ENCODE measurements at regions not wholly inside any gene's neighbourhood (a gene's known extent, or its start where the extent isn't known, plus 50 kb on each side); places are given as distances from the start of the nearest gene placed in this dataset.

- Histone ChIP-seq H3K27ac (no peak overlapping the region), H3K9me2 (replicated peaks; ENCODE audit: insufficient read depth) (no peaks in the 10 kb centered on the region), H2AFZ (no peak overlapping the region), H3K79me2 (no peaks in the 10 kb centered on the region), H3K4me3 (no peak overlapping the region), H4K20me1 (ENCODE audit: insufficient read depth, poor library complexity, severe bottlenecking) (no peaks in the 10 kb centered on the region), H3K27me3 (no peaks in the 10 kb centered on the region), H3K4me1 (ENCODE audit: insufficient read depth) (no peaks in the 10 kb centered on the region), H3K4me2 (no peak overlapping the region), H3K36me3 (replicated peaks; ENCODE audit: insufficient read depth, low read depth) (no peaks in the 10 kb centered on the region), H3K9me3 (ENCODE audit: low read depth) (no peaks in the 10 kb centered on the region)
- WGBS (ENCODE audit: low lambda C conversion rate, missing lambda C conversion rate) = 87% methylated on average over 2 of the region's 2 CpGs
- TF ChIP-seq, protein P1, sequence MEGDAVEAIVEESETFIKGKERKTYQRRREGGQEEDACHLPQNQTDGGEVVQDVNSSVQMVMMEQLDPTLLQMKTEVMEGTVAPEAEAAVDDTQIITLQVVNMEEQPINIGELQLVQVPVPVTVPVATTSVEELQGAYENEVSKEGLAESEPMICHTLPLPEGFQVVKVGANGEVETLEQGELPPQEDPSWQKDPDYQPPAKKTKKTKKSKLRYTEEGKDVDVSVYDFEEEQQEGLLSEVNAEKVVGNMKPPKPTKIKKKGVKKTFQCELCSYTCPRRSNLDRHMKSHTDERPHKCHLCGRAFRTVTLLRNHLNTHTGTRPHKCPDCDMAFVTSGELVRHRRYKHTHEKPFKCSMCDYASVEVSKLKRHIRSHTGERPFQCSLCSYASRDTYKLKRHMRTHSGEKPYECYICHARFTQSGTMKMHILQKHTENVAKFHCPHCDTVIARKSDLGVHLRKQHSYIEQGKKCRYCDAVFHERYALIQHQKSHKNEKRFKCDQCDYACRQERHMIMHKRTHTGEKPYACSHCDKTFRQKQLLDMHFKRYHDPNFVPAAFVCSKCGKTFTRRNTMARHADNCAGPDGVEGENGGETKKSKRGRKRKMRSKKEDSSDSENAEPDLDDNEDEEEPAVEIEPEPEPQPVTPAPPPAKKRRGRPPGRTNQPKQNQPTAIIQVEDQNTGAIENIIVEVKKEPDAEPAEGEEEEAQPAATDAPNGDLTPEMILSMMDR (IDR thresholded peaks at IDR 0.05; ENCODE audit: poor library complexity) = no peak
- no peak for TF ChIP-seq EZH2 (IDR thresholded peaks at IDR 0.05; ENCODE audit: borderline replicate concordance)
- TF ChIP-seq EZH2phosphoT487 (IDR thresholded peaks at IDR 0.05; ENCODE audit: low read depth, severe bottlenecking, unreplicated experiment) = no peak
- no peak for DNase-seq (ENCODE audit: low spot score)
These were observed 1234.6 kb downstream of the SLC16A7 start for GRCh38 chr12:60830381-60830780.

- Histone ChIP-seq H3K36me3 (replicated peaks; ENCODE audit: insufficient read depth, low read depth) (no peaks in the 10 kb centered on the region), H3K9me2 (replicated peaks; ENCODE audit: insufficient read depth) (no peaks in the 10 kb centered on the region), H3K4me1 (ENCODE audit: insufficient read depth) (no peaks in the 10 kb centered on the region), H3K79me2 (no peaks in the 10 kb centered on the region), H3K4me2 (no peak overlapping the region), H3K4me3 (no peak overlapping the region), H3K9me3 (ENCODE audit: low read depth) (no peaks in the 10 kb centered on the region), H2AFZ (no peak overlapping the region), H4K20me1 (ENCODE audit: insufficient read depth, poor library complexity, severe bottlenecking) (no peaks in the 10 kb centered on the region), H3K27ac (no peak overlapping the region), H3K27me3 (no peaks in the 10 kb centered on the region)
- DNase-seq (ENCODE audit: low spot score) = no peak
- no peak for TF ChIP-seq EZH2phosphoT487 (IDR thresholded peaks at IDR 0.05; ENCODE audit: low read depth, severe bottlenecking, unreplicated experiment)
- TF ChIP-seq, protein P1 (IDR thresholded peaks at IDR 0.05; ENCODE audit: poor library complexity) = no peak
- no peak for TF ChIP-seq EZH2 (IDR thresholded peaks at IDR 0.05; ENCODE audit: borderline replicate concordance)
- WGBS (ENCODE audit: low lambda C conversion rate, missing lambda C conversion rate) = 93% methylated on average over 4 of the region's 4 CpGs
These were observed 1236.5 kb downstream of the SLC16A7 start for GRCh38 chr12:60832290-60832689.

GRCh38 chr12:60834372-60834771 lies 1238.5 kb downstream of the SLC16A7 start:
- Histone ChIP-seq H3K9me3 (ENCODE audit: low read depth) (no peaks in the 10 kb centered on the region), H3K4me2 (no peak overlapping the region), H3K9me2 (replicated peaks; ENCODE audit: insufficient read depth) (no peaks in the 10 kb centered on the region), H2AFZ (no peak overlapping the region), H3K79me2 (no peaks in the 10 kb centered on the region), H3K4me1 (ENCODE audit: insufficient read depth) (no peaks in the 10 kb centered on the region), H3K27me3 (no peaks in the 10 kb centered on the region), H3K27ac (no peak overlapping the region), H4K20me1 (ENCODE audit: insufficient read depth, poor library complexity, severe bottlenecking) (no peaks in the 10 kb centered on the region), H3K4me3 (no peak overlapping the region), H3K36me3 (replicated peaks; ENCODE audit: insufficient read depth, low read depth) (no peaks in the 10 kb centered on the region)
- TF ChIP-seq, protein P1 (IDR thresholded peaks at IDR 0.05; ENCODE audit: poor library complexity) = no peak
- TF ChIP-seq EZH2 (IDR thresholded peaks at IDR 0.05; ENCODE audit: borderline replicate concordance) (no peak), EZH2phosphoT487 (IDR thresholded peaks at IDR 0.05; ENCODE audit: low read depth, severe bottlenecking, unreplicated experiment) (no peak)
- DNase-seq (ENCODE audit: low spot score) = no peak

GRCh38 chr12:60834806-60835205 lies 1239.0 kb downstream of the SLC16A7 start:
- Histone ChIP-seq H3K4me2 (no peak overlapping the region), H3K27me3 (no peaks in the 10 kb centered on the region), H3K9me2 (replicated peaks; ENCODE audit: insufficient read depth) (no peaks in the 10 kb centered on the region), H3K4me1 (ENCODE audit: insufficient read depth) (no peaks in the 10 kb centered on the region), H3K27ac (no peak overlapping the region), H3K9me3 (ENCODE audit: low read depth) (no peaks in the 10 kb centered on the region), H3K36me3 (replicated peaks; ENCODE audit: insufficient read depth, low read depth) (no peaks in the 10 kb centered on the region), H4K20me1 (ENCODE audit: insufficient read depth, poor library complexity, severe bottlenecking) (no peaks in the 10 kb centered on the region), H3K4me3 (no peak overlapping the region), H3K79me2 (no peaks in the 10 kb centered on the region), H2AFZ (no peak overlapping the region)
- no peak for DNase-seq (ENCODE audit: low spot score)
- 81% methylated on average over 3 of the region's 3 CpGs for WGBS (ENCODE audit: low lambda C conversion rate, missing lambda C conversion rate)
- TF ChIP-seq EZH2 (IDR thresholded peaks at IDR 0.05; ENCODE audit: borderline replicate concordance) (no peak), EZH2phosphoT487 (IDR thresholded peaks at IDR 0.05; ENCODE audit: low read depth, severe bottlenecking, unreplicated experiment) (no peak)
- TF ChIP-seq, protein P1 (IDR thresholded peaks at IDR 0.05; ENCODE audit: poor library complexity) = no peak

Data from hepatocyte (in vitro differentiated cells).